CD14-positive monocyte (primary cell): ENCODE measurements at regions not wholly inside any gene's neighbourhood (a gene's known extent, or its start where the extent isn't known, plus 50 kb on each side); places are given as distances from the start of the nearest gene placed in this dataset.

ENCODE experiments used
- DNase-seq, 3 donors: peaks; one replicate each; pipeline ENCODE4 v3.0.0-alpha.2; 2011 to 2022
- H2AFZ ChIP-seq: 2 replicates; pipeline ENCODE4 v1.6.0; 2012; ENCODE audit warnings: mild to moderate bottlenecking, low read depth, low read length, inconsistent platforms; ENCODE audit not compliant: insufficient read depth, poor library complexity, severe bottlenecking
- H3K27ac ChIP-seq, 2 donors: 1 replicate in 1 of 2; 2 replicates in 1 of 2; pipeline ENCODE4 v1.5.1; 2012 to 2013; ENCODE audit warnings: low read length in 2 of 2, control low read depth in 1 of 2, inconsistent platforms in 1 of 2, low read depth in 1 of 2, mild to moderate bottlenecking in 1 of 2
- H3K27me3 ChIP-seq, 2 donors: one replicate each; pipeline versions ENCODE4 v1.6.0 to v1.6.1; 2011 to 2013; ENCODE audit warnings: low read length in 2 of 2; ENCODE audit not compliant: control insufficient read depth in 2 of 2, insufficient read depth in 2 of 2
- H3K36me3 ChIP-seq, 2 donors: replicated peaks in 1 of 2; 1 replicate in 1 of 2; 2 replicates in 1 of 2; pipeline versions ENCODE4 v1.5.1 to v1.6.1; 2012 to 2013; ENCODE audit warnings: low read length in 2 of 2, control low read depth in 1 of 2, inconsistent platforms in 1 of 2, mild to moderate bottlenecking in 1 of 2; ENCODE audit not compliant: insufficient read depth in 2 of 2, control insufficient read depth in 1 of 2
- H3K4me1 ChIP-seq, 2 donors: 1 replicate in 1 of 2; 2 replicates in 1 of 2; pipeline versions ENCODE4 v1.5.1 to v1.6.1; 2012 to 2013; ENCODE audit warnings: low read length in 2 of 2, control low read depth in 1 of 2, inconsistent platforms in 1 of 2, mild to moderate bottlenecking in 1 of 2, moderate library complexity in 1 of 2; ENCODE audit not compliant: insufficient read depth in 2 of 2, control insufficient read depth in 1 of 2
- H3K4me2 ChIP-seq: replicated peaks from 2 replicates; pipeline ENCODE3; 2012; ENCODE audit warnings: low read length, moderate library complexity, mild to moderate bottlenecking; ENCODE audit not compliant: poor library complexity, severe bottlenecking; ENCODE audit errors: extremely low read depth
- H3K4me3 ChIP-seq, 3 experiments: fragments of 200-600 bp in 1 of 3; sonication (generic) in 1 of 3; replicated peaks in 1 of 3; 1 replicate in 2 of 3; 2 replicates in 1 of 3; pipeline ENCODE4 v1.5.1; 2011 to 2013; ENCODE audit warnings: low read length in 3 of 3, mild to moderate bottlenecking in 3 of 3, control low read depth in 2 of 3, low read depth in 2 of 3, inconsistent platforms in 1 of 3, moderate library complexity in 1 of 3
- H3K79me2 ChIP-seq: 2 replicates; pipeline ENCODE4 v1.6.0; 2012; ENCODE audit warnings: mild to moderate bottlenecking, control low read depth, inconsistent platforms, low read length, moderate library complexity; ENCODE audit not compliant: insufficient read depth
- H3K9ac ChIP-seq: 2 replicates; pipeline ENCODE4 v1.6.0; 2017; ENCODE audit warnings: low read length, mild to moderate bottlenecking; ENCODE audit not compliant: insufficient read depth, poor library complexity, severe bottlenecking
- H3K9me3 ChIP-seq, 2 donors: replicated peaks in 1 of 2; 1 replicate in 1 of 2; 2 replicates in 1 of 2; pipeline versions ENCODE4 v1.5.1 to v1.6.1; 2012 to 2013; ENCODE audit warnings: low read length in 2 of 2, control low read depth in 1 of 2; ENCODE audit not compliant: control insufficient read depth in 1 of 2, insufficient read depth in 1 of 2
- H4K20me1 ChIP-seq: 2 replicates; pipeline ENCODE4 v1.6.0; 2012; ENCODE audit warnings: mild to moderate bottlenecking, low read length, control low read depth, moderate library complexity; ENCODE audit not compliant: insufficient read depth
- H3K27ac Mint-ChIP-seq, 7 donors: one replicate each; pipeline ENCODE4 v1.8.0; 2020; ENCODE audit warnings: mild to moderate bottlenecking in 7 of 7, mixed read lengths in 7 of 7, moderate library complexity in 6 of 7, inconsistent platforms in 2 of 7
- H3K27me3 Mint-ChIP-seq, 3 donors: one replicate each; pipeline ENCODE4 v1.8.0; 2021 to 2022; ENCODE audit warnings: low read depth in 3 of 3, mild to moderate bottlenecking in 3 of 3, mixed read lengths in 3 of 3, moderate library complexity in 3 of 3, inconsistent platforms in 1 of 3
- H3K36me3 Mint-ChIP-seq, 2 donors: one replicate each; pipeline ENCODE4 v1.8.0; 2020; ENCODE audit warnings: mixed read lengths in 2 of 2, inconsistent platforms in 1 of 2, mild to moderate bottlenecking in 1 of 2
- H3K4me1 Mint-ChIP-seq: one replicate; pipeline ENCODE4 v1.8.0; 2020; ENCODE audit warnings: mild to moderate bottlenecking, mixed read lengths
- H3K4me3 Mint-ChIP-seq, 2 donors: one replicate each; pipeline ENCODE4 v1.8.0; 2020; ENCODE audit warnings: mild to moderate bottlenecking in 2 of 2, mixed read lengths in 2 of 2, moderate library complexity in 1 of 2
- H3K9me3 Mint-ChIP-seq, 7 donors: one replicate each; pipeline ENCODE4 v1.8.0; 2020 to 2022; ENCODE audit warnings: mixed read lengths in 7 of 7, mild to moderate bottlenecking in 6 of 7, moderate library complexity in 6 of 7, inconsistent platforms in 2 of 7
- CTCF ChIP-seq: fragments of 200-600 bp; IDR thresholded peaks from one replicate; pipeline ENCODE4 v1.8.0; 2022; ENCODE audit warnings: antibody characterized with exemption, mild to moderate bottlenecking
- WGBS: methylation state at CpG from one replicate; pipeline ENCODE4 v1.1.5; 2013; ENCODE audit warnings: missing lambda C conversion rate; ENCODE audit not compliant: insufficient coverage; 5-methylcytosine and 5-hydroxymethylcytosine counted together
- intact Hi-C, 2 donors: fragments of 100-400 bp; cut with micrococcal nuclease; formaldehyde crosslinking; loops; one replicate each; pipeline versions ENCODE4 v1.15.0 to v1.15.1; 2023

DNA sequence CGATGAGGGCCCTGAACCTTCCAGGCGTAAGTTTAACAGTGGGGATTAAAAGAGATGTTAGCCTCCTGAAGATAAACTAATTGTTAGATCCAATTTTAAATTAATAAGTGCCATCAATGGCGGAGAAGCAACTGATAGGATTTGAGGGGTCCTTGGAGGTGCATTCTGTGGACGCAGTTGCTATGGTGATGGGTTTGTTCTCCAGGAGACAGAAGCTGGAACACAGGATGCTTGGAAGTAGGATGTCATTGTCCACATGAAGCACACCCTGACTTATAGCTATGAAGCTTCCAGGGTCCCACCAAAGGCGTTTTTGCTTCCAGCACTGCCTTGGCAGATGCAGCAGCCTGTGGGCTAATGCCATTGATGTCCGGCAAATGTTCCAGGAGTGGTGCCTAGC, 331.0 kb upstream of the IL12A start:
- H3K27ac ChIP-seq, result no peak overlapping the region
- H4K20me1 ChIP-seq, result no peaks in the 10 kb centered on the region
- no peaks in the 10 kb centered on the region for H3K9me3 ChIP-seq
- peaks cover 0 to 3% (median 2%) of the 10 kb centered on the region in 3 donors for H3K27me3 Mint-ChIP-seq
- H3K79me2 ChIP-seq, result no peaks in the 10 kb centered on the region
- H3K4me3 ChIP-seq, result no peak overlapping the region
- H3K9ac ChIP-seq, result no peak overlapping the region
- H3K27me3 ChIP-seq, result no peaks in the 10 kb centered on the region
- H3K4me3 Mint-ChIP-seq, result no peak overlapping the region
- H3K4me2 ChIP-seq, result no peak overlapping the region
- WGBS, result 90% methylated on average over 3 of the region's 6 CpGs
- H2AFZ ChIP-seq, result no peak overlapping the region
- no peaks in the 10 kb centered on the region for H3K4me1 Mint-ChIP-seq
- H3K9me3 Mint-ChIP-seq, result peaks cover 3 to 14% (median 7%) of the 10 kb centered on the region in 7 donors
- intact Hi-C loops, result no loop called here
- no peaks in the 10 kb centered on the region for H3K4me1 ChIP-seq
- no peak for DNase-seq
- no peaks in the 10 kb centered on the region for H3K36me3 ChIP-seq
- H3K27ac Mint-ChIP-seq, result no peak overlapping the region
- no peaks in the 10 kb centered on the region for H3K36me3 Mint-ChIP-seq
- TF ChIP-seq CTCF, result no peak

GRCh38 chr3:159660326-159660725, 328.3 kb upstream of the IL12A start:
- H3K36me3 Mint-ChIP-seq, result no peaks in the 10 kb centered on the region
- intact Hi-C loops, result no loop called here
- no peaks in the 10 kb centered on the region for H3K4me1 Mint-ChIP-seq
- no peaks in the 10 kb centered on the region for H3K79me2 ChIP-seq
- no peak overlapping the region for H3K27ac Mint-ChIP-seq
- no peaks in the 10 kb centered on the region for H3K9me3 ChIP-seq
- no peak overlapping the region for H3K27ac ChIP-seq
- TF ChIP-seq CTCF, result no peak
- H4K20me1 ChIP-seq, result no peaks in the 10 kb centered on the region
- H3K27me3 ChIP-seq, result no peaks in the 10 kb centered on the region
- H3K9ac ChIP-seq, result no peak overlapping the region
- no peak overlapping the region for H2AFZ ChIP-seq
- WGBS, result 83% methylated on average over 1 of the region's 3 CpGs
- no peak overlapping the region for H3K4me2 ChIP-seq
- H3K27me3 Mint-ChIP-seq, result peaks cover 0 to 3% (median 2%) of the 10 kb centered on the region in 3 donors
- H3K4me1 ChIP-seq, result no peaks in the 10 kb centered on the region
- H3K9me3 Mint-ChIP-seq, result peaks cover 3 to 14% (median 7%) of the 10 kb centered on the region in 7 donors
- DNase-seq, result no peak
- H3K4me3 ChIP-seq, result no peak overlapping the region
- no peak overlapping the region for H3K4me3 Mint-ChIP-seq
- H3K36me3 ChIP-seq, result no peaks in the 10 kb centered on the region
